T-helper 2 cell (primary cell): ENCODE measurements at regions not wholly inside any gene's neighbourhood (a gene's known extent, or its start where the extent isn't known, plus 50 kb on each side); places are given as distances from the start of the nearest gene placed in this dataset.

ENCODE experiments used
- DNase-seq, 5 experiments: peaks; one replicate each; pipeline versions ENCODE4 v3.0.0 to v3.0.0-alpha.2; 2012 to 2022

- no peak for DNase-seq
These were observed 191.8 kb downstream of the GADD45G start for GRCh38 chr9:89796606-89797005.

- DNase-seq, result no peak
These were observed 192.4 kb downstream of the GADD45G start for GRCh38 chr9:89797255-89797654.

- no peak for DNase-seq
These were observed 193.2 kb downstream of the GADD45G start for GRCh38 chr9:89797937-89798455.

GRCh38 chr9:89798547-89799120 is 193.8 kb downstream of the GADD45G start:
- DNase-seq, result no peak

GRCh38 chr9:89799221-89799620 is 194.4 kb downstream of the GADD45G start:
- no peak for DNase-seq

- no peak for DNase-seq
These were observed 195.0 kb downstream of the GADD45G start for GRCh38 chr9:89799766-89800165.

- DNase-seq, result no peak
These were observed 196.5 kb downstream of the GADD45G start for GRCh38 chr9:89801341-89801740.

- no peak for DNase-seq
These were observed 197.2 kb downstream of the GADD45G start for GRCh38 chr9:89801742-89802670.

GRCh38 chr9:89802781-89803355 is 198.1 kb downstream of the GADD45G start:
- no peak for DNase-seq

- DNase-seq, result no peak
These were observed 198.6 kb downstream of the GADD45G start for GRCh38 chr9:89803403-89803802.

- DNase-seq, result no peak
These were observed 200.1 kb downstream of the GADD45G start for GRCh38 chr9:89804766-89805531.

GRCh38 chr9:89805571-89806292 is 200.9 kb downstream of the GADD45G start:
- no peak for DNase-seq

- no peak for DNase-seq
These were observed 201.7 kb downstream of the GADD45G start for GRCh38 chr9:89806371-89807100.

GRCh38 chr9:89807101-89807395 is 202.2 kb downstream of the GADD45G start:
- DNase-seq, result no peak

GRCh38 chr9:89807682-89808075 is 202.9 kb downstream of the GADD45G start:
- DNase-seq, result no peak

GRCh38 chr9:89808076-89808755 is 203.4 kb downstream of the GADD45G start:
- DNase-seq, result no peak

GRCh38 chr9:89808756-89809181 is 204.0 kb downstream of the GADD45G start:
- DNase-seq, result no peak

- no peak for DNase-seq
These were observed 205.6 kb downstream of the GADD45G start for GRCh38 chr9:89810431-89810830.

GRCh38 chr9:89811356-89811755 is 206.5 kb downstream of the GADD45G start:
- DNase-seq, result no peak

- DNase-seq, result no peak
These were observed 207.2 kb downstream of the GADD45G start for GRCh38 chr9:89811886-89812450.
